RWPE2 (cell line): ENCODE measurements at regions not wholly inside any gene's neighbourhood (a gene's known extent, or its start where the extent isn't known, plus 50 kb on each side); places are given as distances from the start of the nearest gene placed in this dataset.

Experiments
- ATAC-seq: fragments of 200-7000 bp; cut with Tn5 transposase; 3 replicates; pipeline ENCODE4 v1.9.1; 2021; ENCODE audit warnings: low read depth
- DNase-seq: peaks from one replicate; pipeline ENCODE4 v3.0.0-alpha.2; 2020; ENCODE audit warnings: low spot score
- H3K27ac ChIP-seq: fragments of 450-650 bp; 2 replicates; pipeline ENCODE4 v1.5.1; 2017; ENCODE audit warnings: mild to moderate bottlenecking; ENCODE audit not compliant: poor library complexity, severe bottlenecking
- H3K27me3 ChIP-seq: fragments of 250-450 bp; sonication (Bioruptor Pico); 2 replicates; pipeline ENCODE4 v1.5.1; 2021; ENCODE audit warnings: mild to moderate bottlenecking, moderate library complexity; ENCODE audit not compliant: insufficient read depth, poor library complexity, severe bottlenecking
- H3K36me3 ChIP-seq: fragments of 250-450 bp; sonication (Bioruptor Pico); 2 replicates; pipeline ENCODE4 v1.5.1; 2020; ENCODE audit warnings: low read depth, mild to moderate bottlenecking, moderate library complexity
- H3K4me1 ChIP-seq: fragments of 250-450 bp; sonication (Bioruptor Pico); 2 replicates; pipeline ENCODE4 v1.5.1; 2021; ENCODE audit warnings: mild to moderate bottlenecking, moderate library complexity; ENCODE audit not compliant: insufficient read depth, poor library complexity, severe bottlenecking
- H3K4me3 ChIP-seq: fragments of 250-450 bp; sonication (Bioruptor Pico); 2 replicates; pipeline ENCODE4 v1.5.1; 2021; ENCODE audit warnings: mild to moderate bottlenecking, moderate library complexity; ENCODE audit not compliant: severe bottlenecking
- H3K9me3 ChIP-seq: fragments of 250-450 bp; sonication (Bioruptor Pico); 2 replicates; pipeline ENCODE4 v1.5.1; 2021; ENCODE audit warnings: mild to moderate bottlenecking, moderate library complexity; ENCODE audit not compliant: severe bottlenecking
- CTCF ChIP-seq: fragments of 450-650 bp; IDR thresholded peaks from one replicate; pipeline ENCODE4 v1.5.1; 2017; ENCODE audit warnings: mild to moderate bottlenecking, moderate library complexity; ENCODE audit not compliant: poor library complexity, severe bottlenecking

- TF ChIP-seq CTCF: no peak
- Histone ChIP-seq H3K27ac (no peak overlapping the region), H3K9me3 (no peaks in the 10 kb centered on the region), H3K36me3 (no peaks in the 10 kb centered on the region), H3K27me3 (no peaks in the 10 kb centered on the region), H3K4me3 (no peak overlapping the region), H3K4me1 (no peaks in the 10 kb centered on the region)
- DNase-seq (no peak), ATAC-seq (no peak)
Observed at GRCh38 chr7:67597161-67597560, 600.5 kb downstream of the TYW1 start.

- TF ChIP-seq CTCF: no peak
- no peak for DNase-seq
- Histone ChIP-seq H3K27ac (no peak overlapping the region), H3K4me3 (no peak overlapping the region), H3K36me3 (no peaks in the 10 kb centered on the region), H3K4me1 (no peaks in the 10 kb centered on the region), H3K27me3 (no peaks in the 10 kb centered on the region), H3K9me3 (no peaks in the 10 kb centered on the region)
- no peak for ATAC-seq
Observed at GRCh38 chr7:67598469-67598868, 601.8 kb downstream of the TYW1 start.

GRCh38 chr7:67599331-67600062 lies 602.9 kb downstream of the TYW1 start:
- no peaks in the 10 kb centered on the region for H3K36me3 ChIP-seq
- TF ChIP-seq CTCF: no peak
- no peaks in the 10 kb centered on the region for H3K27me3 ChIP-seq
- no peaks in the 10 kb centered on the region for H3K9me3 ChIP-seq
- no peaks in the 10 kb centered on the region for H3K4me1 ChIP-seq
- H3K27ac ChIP-seq: no peak overlapping the region
- ATAC-seq (no peak), DNase-seq (no peak)
- H3K4me3 ChIP-seq: no peak overlapping the region

- no peak for ATAC-seq
- no peaks in the 10 kb centered on the region for H3K4me1 ChIP-seq
- H3K27me3 ChIP-seq: no peaks in the 10 kb centered on the region
- DNase-seq: no peak
- no peak overlapping the region for H3K27ac ChIP-seq
- TF ChIP-seq CTCF: no peak
- no peaks in the 10 kb centered on the region for H3K9me3 ChIP-seq
- H3K4me3 ChIP-seq: no peak overlapping the region
- H3K36me3 ChIP-seq: no peaks in the 10 kb centered on the region
Observed at GRCh38 chr7:67602246-67602887, 605.7 kb downstream of the TYW1 start.
